Epithelial cell of proximal tubule (primary cell): ENCODE measurements at regions not wholly inside any gene's neighbourhood (a gene's known extent, or its start where the extent isn't known, plus 50 kb on each side); places are given as distances from the start of the nearest gene placed in this dataset.

ENCODE experiments used
- DNase-seq: peaks from one replicate; pipeline ENCODE4 v3.0.0-alpha.2; 2011; ENCODE audit warnings: low read depth
- H3K4me3 ChIP-seq: 2 replicates; pipeline ENCODE4 v1.5.1; 2011; ENCODE audit warnings: low read depth, mild to moderate bottlenecking, low read length
- CTCF ChIP-seq: conservative IDR thresholded peaks from 2 replicates; pipeline ENCODE4 v1.5.1; 2012; ENCODE audit warnings: low read depth, mild to moderate bottlenecking, low read length

- no peak for DNase-seq
- TF ChIP-seq CTCF = no peak
- no peak overlapping the region for H3K4me3 ChIP-seq
Measured at GRCh38 chr12:65663648-65664047, 160.6 kb upstream of the HMGA2 start.

- no peak for TF ChIP-seq CTCF
- no peak for DNase-seq
- no peak overlapping the region for H3K4me3 ChIP-seq
Measured at GRCh38 chr12:65664715-65665250, 159.5 kb upstream of the HMGA2 start.

GRCh38 chr12:65665817-65666216, 158.5 kb upstream of the HMGA2 start:
- no peak for DNase-seq
- TF ChIP-seq CTCF = no peak
- no peak overlapping the region for H3K4me3 ChIP-seq

- no peak overlapping the region for H3K4me3 ChIP-seq
- DNase-seq = no peak
- TF ChIP-seq CTCF = no peak
Measured at GRCh38 chr12:65666876-65667275, 157.4 kb upstream of the HMGA2 start.

DNA sequence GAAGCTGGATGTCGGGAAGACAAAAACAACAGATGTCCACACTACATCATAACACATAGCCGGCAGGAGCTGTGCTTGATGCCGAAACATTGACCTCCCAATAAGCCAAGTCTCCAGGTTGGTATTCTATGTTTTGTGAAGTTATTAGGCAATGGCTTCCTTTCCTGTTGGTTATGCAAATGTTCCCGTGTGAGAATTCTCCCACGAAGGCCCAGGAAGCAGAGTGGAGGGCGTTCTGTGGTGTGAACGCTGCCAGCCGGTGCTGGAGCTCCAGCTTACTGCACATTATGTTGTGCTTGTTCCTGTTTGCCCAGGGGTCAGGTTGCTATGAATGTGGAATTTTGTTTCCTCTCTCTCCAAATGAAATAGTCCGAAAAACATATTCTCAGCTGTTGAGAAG, 156.4 kb upstream of the HMGA2 start:
- H3K4me3 ChIP-seq = no peak overlapping the region
- no peak for DNase-seq
- TF ChIP-seq CTCF = no peak

DNA sequence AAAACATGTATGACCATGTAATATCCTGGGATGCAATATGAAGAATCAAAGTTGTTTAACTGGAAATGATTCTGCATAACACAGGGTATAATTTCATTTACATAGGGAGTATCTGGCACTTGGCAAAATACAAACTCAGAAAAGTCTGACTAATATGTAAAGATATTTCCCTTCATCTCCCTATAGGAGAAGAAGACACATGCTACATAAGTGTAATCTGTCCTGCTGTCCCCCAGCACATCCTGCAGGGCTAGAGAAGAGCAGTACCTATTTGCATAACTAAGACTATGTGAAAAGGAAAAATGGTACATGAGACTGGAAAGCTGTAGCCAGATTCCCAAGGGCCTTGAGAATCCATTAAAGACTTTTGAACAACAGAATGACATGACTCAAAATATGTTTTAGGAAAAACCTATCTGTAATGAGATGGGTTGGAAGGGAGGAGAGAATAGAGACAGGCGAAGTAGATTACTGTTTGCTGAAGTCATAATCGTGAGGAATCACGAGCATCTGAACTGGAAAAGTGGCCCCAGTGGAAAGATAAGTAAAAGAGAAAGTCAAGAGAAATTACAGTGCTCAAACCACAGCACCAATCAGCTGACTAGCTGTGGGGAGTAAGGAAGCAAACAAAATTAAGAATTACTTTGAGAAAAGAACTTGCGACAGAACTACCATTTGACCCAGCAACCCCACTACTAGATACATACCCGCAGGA, 155.1 kb upstream of the HMGA2 start:
- TF ChIP-seq CTCF = no peak
- no peak for DNase-seq

DNA sequence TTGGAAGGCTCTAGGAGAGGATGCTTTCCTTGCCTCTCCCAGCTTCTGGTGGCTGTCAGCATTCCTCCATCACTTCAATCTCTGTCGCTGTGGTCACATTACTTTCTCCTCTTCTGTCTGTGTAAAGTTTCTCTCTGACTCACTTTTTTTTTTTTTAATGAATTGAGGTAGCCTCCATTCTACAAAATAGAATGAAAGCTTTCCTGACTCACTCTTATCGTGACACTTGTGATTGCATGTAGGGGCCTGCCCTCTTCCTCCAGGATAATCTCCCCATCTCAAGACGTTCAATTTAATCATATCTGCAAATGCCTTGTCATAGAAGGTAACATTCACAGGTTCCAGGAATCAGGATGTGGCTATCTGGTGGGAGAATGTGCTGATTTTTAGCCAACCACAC, 153.5 kb upstream of the HMGA2 start:
- no peak overlapping the region for H3K4me3 ChIP-seq
- TF ChIP-seq CTCF = no peak
- no peak for DNase-seq

More for the DNA sequence above, 155.1 kb upstream of the HMGA2 start:
- H3K4me3 ChIP-seq = no peak overlapping the region
